ENCODE measurements at regions not wholly inside any gene's neighbourhood (a gene's known extent, or its start where the extent isn't known, plus 50 kb on each side); places are given as distances from the start of the nearest gene placed in this dataset.

DNA sequence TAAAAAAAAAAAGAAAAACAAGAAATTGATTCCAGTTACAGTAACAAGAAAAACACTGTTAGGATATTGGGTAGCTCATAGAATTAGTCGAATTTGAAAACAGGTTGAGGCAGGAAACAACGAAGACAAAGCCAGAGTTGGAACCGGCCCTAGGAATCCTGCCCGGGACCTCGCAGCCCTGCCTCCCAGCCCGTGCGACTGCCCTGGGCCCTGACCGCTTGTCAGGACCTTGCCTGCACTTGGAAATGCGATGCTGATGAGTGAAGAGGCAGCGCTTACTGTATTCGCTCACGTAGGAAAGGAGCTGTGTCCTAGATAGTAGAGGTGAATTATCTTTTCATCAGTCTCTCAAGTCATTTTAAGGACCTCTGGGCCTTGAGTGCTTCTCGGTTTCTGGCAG lies 611.7 kb upstream of the FAT1 start:
- Histone ChIP-seq H3K4me3 (replicated peaks; ENCODE audit: insufficient read depth, low read length) (no peak overlapping the region), H3K27ac (replicated peaks) (no peak overlapping the region), H3K27me3 (ENCODE audit: insufficient read depth, poor library complexity, severe bottlenecking) (no peaks in the 10 kb centered on the region)
- TF ChIP-seq GABPA (IDR thresholded peaks at IDR 0.05; ENCODE audit: low read depth) (no peak), REST (IDR thresholded peaks at IDR 0.05; ENCODE audit: insufficient replicate concordance, low read depth) (no peak), POLR2AphosphoS5 (IDR thresholded peaks at IDR 0.05; ENCODE audit: low read depth) (no peak), CTCF (IDR thresholded peaks at IDR 0.05; ENCODE audit: insufficient read depth, low read length) (no peak), SPI1 (IDR thresholded peaks at IDR 0.05; ENCODE audit: borderline replicate concordance, low read depth) (no peak)
- DNase-seq (ENCODE audit: low read depth in 1 of 2, low spot score in 1 of 2) = no peak

GRCh38 chr4:187354740-187355139 lies 631.1 kb upstream of the FAT1 start:
- TF ChIP-seq SPI1 (IDR thresholded peaks at IDR 0.05; ENCODE audit: borderline replicate concordance, low read depth) = no peak
- no peak for TF ChIP-seq GABPA (IDR thresholded peaks at IDR 0.05; ENCODE audit: low read depth)
- TF ChIP-seq POLR2AphosphoS5 (IDR thresholded peaks at IDR 0.05; ENCODE audit: low read depth) = no peak
- TF ChIP-seq CTCF (IDR thresholded peaks at IDR 0.05; ENCODE audit: insufficient read depth, low read length) = no peak
- TF ChIP-seq REST (IDR thresholded peaks at IDR 0.05; ENCODE audit: insufficient replicate concordance, low read depth) = no peak

DNA sequence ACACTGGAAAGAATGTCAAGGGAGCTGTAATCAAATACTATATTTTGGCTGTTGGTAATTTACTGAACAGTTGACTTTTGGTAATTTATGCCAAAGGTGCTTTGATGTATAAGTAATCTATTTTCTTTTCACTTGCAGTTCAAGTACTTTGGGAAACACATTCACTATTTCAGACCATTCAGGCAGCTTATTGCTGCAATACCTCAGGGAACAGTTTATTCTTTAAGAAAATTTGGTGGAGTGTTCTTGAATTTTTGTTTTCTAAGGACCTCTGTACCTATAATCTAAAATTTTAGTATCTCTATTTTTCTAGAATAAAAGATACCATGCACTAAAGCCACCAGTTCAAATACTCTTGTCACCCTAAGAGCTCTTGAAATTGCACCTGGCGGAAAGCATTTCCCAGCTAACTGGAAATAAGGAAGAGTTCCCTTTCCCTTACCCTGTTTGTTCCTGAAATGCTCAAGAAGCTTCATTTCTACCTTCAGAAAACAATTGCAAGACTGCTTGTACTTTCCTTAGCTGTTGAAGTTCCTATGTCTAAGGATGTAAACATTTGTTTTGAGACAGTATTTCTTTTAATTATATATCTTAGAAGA lies 633.5 kb upstream of the FAT1 start:
- TF ChIP-seq SPI1 (IDR thresholded peaks at IDR 0.05; ENCODE audit: borderline replicate concordance, low read depth) (no peak), GABPA (IDR thresholded peaks at IDR 0.05; ENCODE audit: low read depth) (no peak), CTCF (IDR thresholded peaks at IDR 0.05; ENCODE audit: insufficient read depth, low read length) (no peak), REST (IDR thresholded peaks at IDR 0.05; ENCODE audit: insufficient replicate concordance, low read depth) (no peak), POLR2AphosphoS5 (IDR thresholded peaks at IDR 0.05; ENCODE audit: low read depth) (no peak)
- no peak overlapping the region for H3K4me3 ChIP-seq (replicated peaks; ENCODE audit: insufficient read depth, low read length)
- no peak for DNase-seq (ENCODE audit: low read depth in 1 of 2, low spot score in 1 of 2)
- H3K27ac ChIP-seq (replicated peaks) = no peak overlapping the region
- H3K27me3 ChIP-seq (ENCODE audit: insufficient read depth, poor library complexity, severe bottlenecking) = no peaks in the 10 kb centered on the region

More at GRCh38 chr4:187354740-187355139, 631.1 kb upstream of the FAT1 start:
- Histone ChIP-seq H3K4me3 (replicated peaks; ENCODE audit: insufficient read depth, low read length) (no peak overlapping the region), H3K27ac (replicated peaks) (no peak overlapping the region), H3K27me3 (ENCODE audit: insufficient read depth, poor library complexity, severe bottlenecking) (no peaks in the 10 kb centered on the region)
- DNase-seq (ENCODE audit: low read depth in 1 of 2, low spot score in 1 of 2) = no peak
